GM19455 (cell line): ENCODE measurements at regions not wholly inside any gene's neighbourhood (a gene's known extent, or its start where the extent isn't known, plus 50 kb on each side); places are given as distances from the start of the nearest gene placed in this dataset.

Source experiments
- ATAC-seq: cut with Tn5 transposase; IDR thresholded peaks from one replicate; pipeline ENCODE4 v1.9.1; 2021; ENCODE audit not compliant: unreplicated experiment

- no peak for ATAC-seq
Measured at GRCh38 chr7:85733169-85733915, 546.5 kb upstream of the SEMA3D start.

GRCh38 chr7:85730012-85730411 lies 543.2 kb upstream of the SEMA3D start:
- no peak for ATAC-seq

GRCh38 chr7:85725026-85725425 lies 538.2 kb upstream of the SEMA3D start:
- ATAC-seq: no peak

DNA sequence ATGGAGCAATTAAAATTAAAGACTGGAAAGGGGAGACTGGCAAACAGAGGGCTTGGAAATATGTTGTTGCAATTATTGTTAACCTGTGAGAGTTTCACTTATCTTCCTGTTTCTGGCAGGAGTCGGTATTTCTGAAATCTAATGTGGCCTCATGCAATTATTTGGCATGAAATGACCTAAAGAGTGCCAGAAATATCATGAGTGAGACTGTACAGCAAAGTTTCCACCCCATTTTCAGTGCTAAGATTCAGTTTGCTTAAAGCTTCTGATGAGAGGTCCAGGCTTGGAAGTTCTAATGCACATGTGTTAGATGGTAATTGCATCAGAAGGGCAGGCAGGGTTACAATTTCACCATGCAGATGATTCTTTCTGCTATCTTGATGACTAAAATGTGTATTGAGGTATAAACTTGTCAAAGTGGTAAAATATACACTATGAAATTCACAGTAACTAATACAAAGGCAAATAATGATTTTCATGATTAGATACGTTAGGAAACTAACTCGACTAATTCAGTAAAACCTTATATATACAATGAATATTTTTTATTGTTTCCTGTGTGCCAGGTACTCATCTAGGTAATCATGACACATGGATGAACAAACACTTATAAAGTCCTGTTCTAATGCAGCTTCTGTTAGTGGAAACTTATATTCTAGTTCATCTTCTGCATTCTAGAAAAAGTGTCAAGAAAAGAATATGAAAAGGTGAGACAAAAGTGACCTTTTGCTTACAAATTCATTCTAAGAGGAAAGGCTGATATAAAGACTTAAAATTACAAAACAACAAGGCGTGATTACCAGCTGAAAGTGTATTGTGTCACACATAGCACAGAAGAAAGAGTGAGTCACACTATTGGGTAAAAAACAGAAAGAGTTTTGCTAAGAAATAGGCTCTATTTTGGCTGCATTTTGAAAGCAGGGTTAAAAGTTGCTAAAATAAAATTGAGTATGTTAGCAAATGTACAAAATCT lies 533.4 kb upstream of the SEMA3D start:
- no peak for ATAC-seq

GRCh38 chr7:85716353-85716752 lies 529.5 kb upstream of the SEMA3D start:
- ATAC-seq: no peak

GRCh38 chr7:85714951-85715350 lies 528.1 kb upstream of the SEMA3D start:
- ATAC-seq: no peak

GRCh38 chr7:85714043-85714578 lies 527.3 kb upstream of the SEMA3D start:
- ATAC-seq: peak; percentile 59

DNA sequence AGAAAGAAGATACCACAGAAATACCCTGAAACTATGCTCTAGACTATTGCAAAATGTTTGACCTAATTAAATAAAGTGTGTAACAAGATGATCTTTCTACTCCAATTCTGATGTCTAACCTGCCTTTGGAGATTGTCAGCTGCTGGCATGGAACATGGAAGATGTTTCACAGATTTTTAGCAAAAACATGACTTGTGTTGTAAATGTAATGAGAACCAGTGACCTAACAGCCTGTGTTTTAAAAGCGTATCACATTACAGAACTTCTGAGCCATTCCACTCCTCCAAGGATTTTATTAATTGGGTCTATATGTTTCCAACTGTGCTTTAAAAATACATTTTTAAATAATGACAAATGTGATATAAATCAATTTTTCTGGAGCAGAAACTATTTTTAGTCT lies 526.3 kb upstream of the SEMA3D start:
- no peak for ATAC-seq

GRCh38 chr7:85711894-85712293 lies 525.0 kb upstream of the SEMA3D start:
- no peak for ATAC-seq

DNA sequence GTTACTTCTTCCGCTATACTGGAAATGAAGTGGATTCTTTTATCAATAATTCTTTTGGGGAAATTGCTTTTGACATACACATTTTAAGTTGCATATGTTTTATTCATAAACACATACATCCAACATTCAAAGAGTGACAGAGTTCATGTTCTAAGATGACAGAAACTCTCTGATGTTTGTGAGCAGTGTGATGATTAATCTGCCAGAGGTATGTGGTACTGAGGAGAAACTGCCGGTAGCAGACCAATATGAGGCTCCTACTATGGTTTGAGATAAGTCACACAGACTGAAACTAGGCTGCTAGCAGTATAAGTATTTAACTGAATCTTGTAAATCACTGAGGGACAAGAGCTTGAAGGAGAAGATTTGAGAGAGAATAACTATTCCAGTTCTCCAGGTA lies 524.1 kb upstream of the SEMA3D start:
- no peak for ATAC-seq

DNA sequence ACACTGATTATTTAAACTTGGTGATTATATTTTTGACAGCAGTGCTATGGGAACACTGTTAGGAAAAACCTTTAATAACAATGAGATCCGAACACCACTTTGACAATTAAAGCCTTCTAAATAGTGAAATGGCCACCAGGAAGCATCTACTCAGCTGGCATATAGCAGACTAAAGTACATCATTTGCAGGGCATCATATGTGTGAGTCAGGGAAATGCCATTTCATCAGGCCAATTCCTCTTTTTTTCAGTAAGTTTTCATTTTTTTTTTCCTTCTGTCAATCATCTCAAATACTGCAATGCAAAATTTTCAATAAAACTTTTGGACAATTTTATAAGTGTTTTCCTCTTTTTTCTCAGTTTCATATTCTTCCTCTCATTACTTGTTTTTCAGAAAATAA lies 521.4 kb upstream of the SEMA3D start:
- ATAC-seq: no peak

DNA sequence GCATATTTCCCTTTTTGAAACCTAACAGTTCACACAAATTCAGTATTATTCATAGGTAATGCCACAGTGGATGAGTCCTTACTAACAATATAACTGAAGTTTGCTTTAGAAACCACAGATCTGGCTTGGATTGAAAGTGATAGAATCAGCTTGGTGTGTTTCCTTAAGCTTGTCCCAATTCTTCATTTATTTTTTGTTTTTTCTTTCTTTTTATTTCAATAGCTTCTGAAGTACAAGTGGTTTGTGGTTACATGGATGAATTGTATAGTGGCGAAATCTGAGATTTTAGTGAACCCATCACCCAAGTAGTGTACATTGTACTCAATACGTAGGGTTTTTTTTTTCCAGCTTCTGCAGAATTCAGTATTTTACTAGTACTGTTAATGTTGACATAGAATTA lies 518.2 kb upstream of the SEMA3D start:
- ATAC-seq: no peak

DNA sequence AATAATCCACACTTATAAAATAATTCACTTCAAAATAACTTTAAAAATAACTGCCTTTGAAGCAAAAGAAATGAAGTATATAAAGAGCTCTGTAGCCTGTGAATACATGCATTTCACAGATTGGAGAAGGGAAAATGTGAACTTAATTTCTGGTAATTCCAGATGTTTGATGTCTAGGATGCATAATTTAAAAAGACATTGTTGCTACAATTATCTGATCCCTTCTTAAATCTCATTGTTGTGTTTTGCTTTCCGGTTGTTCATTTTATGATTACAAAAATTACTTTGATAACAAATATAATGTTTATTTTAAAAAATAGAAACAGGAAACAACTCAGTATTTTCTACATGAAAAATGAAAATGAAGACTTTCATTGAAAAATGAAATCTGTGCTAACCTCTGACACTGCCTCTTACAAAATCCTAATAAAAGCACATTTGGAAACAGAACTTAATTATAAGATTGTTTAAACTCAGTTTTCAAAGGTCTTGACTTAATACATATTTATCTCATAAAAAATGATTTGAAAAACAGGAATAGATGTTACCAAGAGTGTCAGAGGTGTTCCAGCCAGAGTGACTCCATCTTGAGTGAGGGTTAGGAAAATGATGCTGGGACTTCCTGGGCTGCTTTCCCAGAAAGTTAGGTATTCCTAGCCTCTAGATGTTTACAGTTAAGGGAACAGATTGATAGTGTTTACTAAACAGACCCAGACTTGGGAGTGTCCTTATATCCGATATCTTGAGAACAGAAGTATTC lies 516.6 kb upstream of the SEMA3D start:
- ATAC-seq: no peak

- ATAC-seq: no peak
Measured at GRCh38 chr7:85702348-85702747, 515.5 kb upstream of the SEMA3D start.

GRCh38 chr7:85699482-85699881 lies 512.6 kb upstream of the SEMA3D start:
- ATAC-seq: no peak

DNA sequence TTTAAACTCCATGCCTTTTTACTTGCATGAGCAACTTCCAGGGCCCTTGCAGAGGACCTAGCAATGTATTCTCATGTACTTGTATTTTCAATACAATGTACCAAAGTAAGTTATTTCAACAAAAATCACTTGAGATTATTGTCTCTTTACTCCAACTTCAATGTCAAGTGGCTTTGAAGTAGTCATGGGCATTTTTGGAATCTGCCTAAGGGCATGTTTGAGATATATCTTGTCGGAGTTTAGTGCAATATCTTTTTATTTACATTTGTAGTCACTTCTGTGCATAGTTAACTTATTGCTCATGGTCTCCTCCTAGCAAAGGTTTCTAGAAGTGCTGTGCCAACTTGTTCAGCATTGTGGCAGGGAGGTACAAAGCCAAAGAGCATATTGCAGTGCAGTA lies 508.7 kb upstream of the SEMA3D start:
- ATAC-seq: no peak

GRCh38 chr7:85695041-85695440 lies 508.2 kb upstream of the SEMA3D start:
- no peak for ATAC-seq

- no peak for ATAC-seq
Measured at GRCh38 chr7:85693326-85693725, 506.5 kb upstream of the SEMA3D start.

GRCh38 chr7:85688712-85689111 lies 501.9 kb upstream of the SEMA3D start:
- no peak for ATAC-seq

GRCh38 chr7:85686401-85687181 lies 499.7 kb upstream of the SEMA3D start:
- no peak for ATAC-seq
